ENCODE measurements at regions not wholly inside any gene's neighbourhood (a gene's known extent, or its start where the extent isn't known, plus 50 kb on each side); places are given as distances from the start of the nearest gene placed in this dataset.

GRCh38 chr1:14511796-14512585, 86.5 kb upstream of the KAZN start:
- no peak for DNase-seq

DNA sequence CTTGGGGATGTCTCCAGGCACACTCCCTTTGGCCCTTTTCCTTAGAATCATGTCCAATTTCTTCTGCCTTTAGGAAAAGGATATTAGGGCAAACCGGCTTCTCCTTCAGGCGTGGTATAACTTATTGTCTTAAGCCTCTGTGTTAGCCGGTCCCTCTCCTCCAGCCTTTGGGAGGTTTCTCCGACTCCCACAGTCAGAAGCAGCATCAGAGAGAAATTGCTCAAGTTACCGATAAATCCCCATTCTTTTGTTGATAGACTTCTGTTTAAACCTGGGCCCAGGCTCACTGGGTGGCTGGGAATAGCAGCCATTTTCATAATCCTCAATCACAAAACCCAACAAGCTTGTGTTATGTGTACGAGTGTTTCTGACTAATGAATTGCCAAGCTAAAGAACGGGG, 85.4 kb upstream of the KAZN start:
- no peak for DNase-seq

- no peak for DNase-seq
Observed at GRCh38 chr1:14514739-14515138, 83.7 kb upstream of the KAZN start.

- no peak for DNase-seq
Observed at GRCh38 chr1:14516974-14517840, 81.3 kb upstream of the KAZN start.

DNA sequence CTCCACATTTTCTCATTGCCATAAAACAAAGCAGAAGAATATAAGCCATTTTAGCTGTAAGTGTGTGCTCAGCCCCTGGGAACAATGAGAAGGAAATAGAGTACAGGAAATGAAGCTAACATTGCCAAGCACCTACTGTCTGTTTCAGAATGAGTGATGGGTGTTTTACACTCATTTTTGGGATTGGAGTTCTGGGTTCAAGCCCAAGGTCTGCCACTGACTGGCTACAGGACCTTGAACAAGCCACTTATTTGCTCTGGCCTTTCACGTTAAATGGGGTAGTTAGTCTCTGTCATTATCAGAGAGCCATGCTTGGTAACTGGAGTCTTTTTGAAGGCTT, 80.7 kb upstream of the KAZN start:
- no peak for DNase-seq

DNA sequence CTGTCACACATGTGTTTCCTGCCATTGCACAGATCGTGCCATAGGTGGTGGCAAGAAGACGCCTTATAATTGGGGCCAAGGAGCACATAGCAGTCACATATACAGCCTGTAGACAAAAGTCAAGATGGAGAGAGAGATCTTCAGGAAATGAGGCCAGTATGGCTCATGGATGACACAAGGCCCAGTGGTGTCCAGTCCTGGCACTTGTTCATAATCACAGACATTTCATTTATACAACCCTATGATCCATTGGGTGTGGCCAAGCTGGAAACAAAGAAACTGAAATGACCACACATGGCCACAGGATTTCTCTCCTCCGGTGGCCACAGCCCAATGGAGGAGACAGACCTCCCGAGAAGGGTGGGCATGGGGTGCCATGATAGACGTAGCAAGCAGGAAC, 78.5 kb upstream of the KAZN start:
- DNase-seq, result no peak

DNA sequence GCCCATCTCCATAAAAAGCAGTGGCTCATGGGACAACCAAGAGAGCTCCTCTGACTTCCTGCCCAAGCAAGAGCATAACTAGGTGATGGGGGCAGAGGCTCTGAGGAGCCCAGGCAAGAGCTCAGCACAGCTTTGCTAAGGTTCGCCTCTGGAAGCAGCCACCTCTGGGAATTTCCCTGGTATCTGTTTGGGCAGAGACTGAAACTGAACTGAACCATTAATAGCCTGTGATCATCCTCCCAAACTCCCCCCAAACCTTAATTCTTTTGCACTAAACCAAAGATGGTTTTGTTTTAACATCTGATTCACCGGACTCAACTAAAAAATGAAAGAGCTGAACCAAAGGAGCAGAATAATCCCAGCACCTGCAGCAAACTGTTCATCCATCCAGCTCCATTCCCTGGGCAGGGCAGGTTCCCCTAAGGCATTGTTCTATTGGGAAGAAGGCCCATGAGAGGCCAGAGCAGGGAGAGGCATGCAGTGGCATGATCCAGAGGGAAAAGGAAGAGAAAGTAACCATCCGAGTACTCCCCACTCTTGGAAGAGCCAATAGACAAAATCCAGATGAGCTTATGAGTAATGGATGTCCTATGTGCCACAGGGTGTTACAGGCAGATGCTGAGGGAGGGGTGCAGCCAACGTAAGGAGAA, 77.8 kb upstream of the KAZN start:
- DNase-seq, result no peak

- no peak for DNase-seq
Observed at GRCh38 chr1:14521622-14522021, 76.9 kb upstream of the KAZN start.

- no peak for DNase-seq
Observed at GRCh38 chr1:14522077-14522925, 76.2 kb upstream of the KAZN start.

GRCh38 chr1:14522926-14523241, 75.6 kb upstream of the KAZN start:
- DNase-seq, result no peak

GRCh38 chr1:14524826-14525636, 73.5 kb upstream of the KAZN start:
- no peak for DNase-seq

- no peak for DNase-seq
Observed at GRCh38 chr1:14529475-14529874, 69.0 kb upstream of the KAZN start.

GRCh38 chr1:14531519-14531918, 67.0 kb upstream of the KAZN start:
- DNase-seq, result no peak

DNA sequence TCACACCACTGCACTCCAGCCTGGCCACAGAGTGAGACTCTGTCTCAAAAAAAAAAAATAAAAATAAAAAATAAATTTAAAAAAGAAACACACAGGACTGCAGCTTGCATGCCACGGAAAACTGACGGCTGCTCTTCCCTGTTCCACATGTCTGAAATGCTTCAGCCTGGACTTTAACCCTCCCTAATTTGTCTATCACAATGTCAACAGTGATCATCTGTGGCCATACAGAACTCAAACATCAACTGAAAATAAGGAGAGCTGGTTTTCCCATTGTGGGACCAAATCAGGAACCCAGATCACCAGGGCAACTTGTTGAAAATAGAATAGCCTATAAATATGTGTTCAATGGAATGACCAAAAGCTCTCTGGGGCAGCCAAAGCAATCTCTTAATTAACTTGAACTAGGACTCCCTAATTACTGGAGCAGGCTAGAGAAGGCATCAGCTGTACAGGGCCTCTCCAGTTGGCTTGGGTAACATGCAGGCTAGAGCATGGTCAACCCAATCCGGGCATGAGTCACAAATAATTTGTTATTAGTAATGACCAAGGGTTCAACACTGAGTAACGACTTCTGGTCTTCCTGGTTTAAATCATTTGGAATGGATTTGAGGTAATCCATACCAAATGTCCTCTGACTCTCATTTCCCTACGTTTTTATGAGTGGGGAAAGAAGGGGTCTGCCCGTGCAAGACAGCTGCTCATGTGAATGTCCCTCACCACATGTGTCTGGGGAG, 62.7 kb upstream of the KAZN start:
- DNase-seq, result no peak

GRCh38 chr1:14538335-14538734, 60.1 kb upstream of the KAZN start:
- no peak for DNase-seq

GRCh38 chr1:14539309-14539708, 59.2 kb upstream of the KAZN start:
- DNase-seq, result no peak

DNA sequence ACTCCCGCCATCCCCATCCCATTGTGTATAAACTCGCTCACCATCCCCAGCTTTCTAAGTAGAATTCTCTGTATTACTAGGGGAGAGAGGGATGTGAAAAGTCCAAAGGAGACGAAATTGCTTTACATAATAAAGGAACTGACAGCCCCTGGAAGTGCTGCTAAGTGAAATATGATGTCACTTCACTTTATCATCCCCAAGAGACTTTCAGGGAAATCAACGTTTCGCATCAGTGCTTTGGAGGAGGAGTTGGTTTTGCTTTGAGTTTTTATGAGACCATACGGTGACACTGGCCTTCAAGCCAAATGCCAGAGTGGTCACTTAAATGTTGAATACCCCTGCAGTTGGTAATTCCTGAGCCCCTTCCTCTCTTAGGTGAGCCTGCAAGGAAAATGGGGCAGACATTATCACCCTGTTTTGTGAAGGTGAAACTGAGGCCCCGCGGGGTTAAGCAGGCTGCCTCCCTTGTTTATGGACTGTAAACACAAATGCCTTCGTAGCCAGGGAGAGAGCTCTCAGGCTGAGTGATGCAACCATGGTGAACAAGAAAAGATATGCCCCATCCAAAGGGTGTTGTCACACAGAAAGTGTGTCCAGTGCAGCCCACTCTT, 58.4 kb upstream of the KAZN start:
- DNase-seq, result no peak

DNA sequence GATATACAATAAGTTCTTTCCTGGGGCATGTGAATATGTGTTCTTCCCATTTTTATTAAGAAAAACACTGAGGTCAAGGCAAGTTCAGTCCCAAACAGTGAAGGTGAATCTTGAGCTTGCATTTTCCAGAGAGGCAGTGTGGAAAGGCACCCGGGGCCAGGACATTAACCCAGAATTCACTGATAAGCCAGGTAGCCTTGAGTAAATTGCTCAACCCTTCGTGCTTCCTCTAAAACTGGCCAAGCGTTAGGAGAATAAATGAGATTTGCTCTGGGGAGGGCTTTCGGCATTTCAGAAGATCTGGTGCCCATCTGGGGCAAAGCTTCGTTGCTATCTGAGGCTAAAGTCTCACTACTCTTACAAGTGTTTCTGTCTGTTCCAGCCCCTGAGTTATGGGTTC, 57.1 kb upstream of the KAZN start:
- DNase-seq, result no peak

DNA sequence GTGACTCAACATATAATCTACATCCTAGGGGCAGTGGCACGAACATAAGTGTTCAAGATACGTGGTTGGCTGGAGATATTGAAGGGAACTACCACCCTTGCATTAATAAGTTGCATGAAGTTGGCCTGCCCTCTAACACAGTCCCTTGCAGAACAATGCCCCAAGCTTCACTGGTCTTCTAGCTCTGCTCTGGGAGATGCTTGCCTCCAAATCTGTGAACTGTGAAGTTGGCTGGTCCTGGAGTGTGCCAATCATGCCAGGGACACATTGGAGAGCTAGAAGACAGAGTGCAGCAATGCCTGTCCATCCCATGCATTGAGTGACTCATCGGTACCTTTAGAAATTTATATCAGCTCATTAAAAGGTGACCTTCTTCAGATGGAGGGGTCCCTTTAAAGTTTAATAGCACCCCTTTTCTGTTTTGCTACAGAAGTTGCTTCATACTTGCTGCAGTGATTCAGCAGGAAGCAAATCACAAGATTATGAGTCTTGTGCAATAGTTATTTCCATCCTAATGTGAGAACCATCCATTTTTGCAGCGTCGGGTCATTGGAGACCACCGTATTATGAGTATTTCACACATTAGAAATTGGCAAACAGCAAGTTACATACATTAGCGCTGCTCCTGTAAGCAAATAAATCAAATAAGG, 55.2 kb upstream of the KAZN start:
- no peak for DNase-seq

DNA sequence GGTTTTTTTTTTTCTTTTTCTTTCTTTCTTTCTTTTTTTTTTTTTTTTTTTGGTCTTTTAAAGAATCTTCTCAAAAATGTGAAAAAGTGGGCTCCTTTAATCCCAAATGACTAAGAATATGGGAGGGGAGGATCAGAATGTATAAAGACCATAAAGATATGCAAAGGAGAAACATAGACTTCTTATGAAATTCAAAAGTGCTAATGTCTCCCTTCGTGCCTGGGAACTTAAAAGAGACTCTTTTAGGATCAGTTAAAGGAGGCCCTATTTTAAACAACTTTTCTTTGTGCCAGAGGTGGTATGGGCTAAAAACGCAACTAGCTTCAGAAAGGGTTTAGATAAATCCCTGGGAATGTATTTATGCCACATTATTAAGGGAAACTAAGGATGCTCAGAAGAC, 54.2 kb upstream of the KAZN start:
- DNase-seq, result no peak
